ENCODE measurements at regions not wholly inside any gene's neighbourhood (a gene's known extent, or its start where the extent isn't known, plus 50 kb on each side); places are given as distances from the start of the nearest gene placed in this dataset.

DNA sequence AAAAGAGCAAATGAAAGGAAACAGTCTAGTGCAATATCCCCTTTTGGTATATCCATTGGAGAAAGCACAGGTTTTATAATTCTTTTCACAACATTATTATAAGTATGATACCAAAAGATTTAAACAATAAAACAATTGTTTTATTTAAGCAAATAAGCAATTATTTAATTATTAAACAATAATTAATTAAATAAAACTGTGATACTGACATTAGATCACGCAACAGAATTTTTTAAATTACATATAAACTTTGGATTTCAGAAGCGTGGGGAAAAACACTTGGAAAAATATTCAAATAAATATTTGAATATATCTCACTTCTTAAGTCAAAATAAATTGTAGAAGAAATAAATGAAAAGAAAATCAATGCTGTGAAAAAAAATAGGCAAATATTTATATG is 76.2 kb upstream of the STXBP5 start:
- DNase-seq (ENCODE audit: low read depth, low spot score) = no peak

DNA sequence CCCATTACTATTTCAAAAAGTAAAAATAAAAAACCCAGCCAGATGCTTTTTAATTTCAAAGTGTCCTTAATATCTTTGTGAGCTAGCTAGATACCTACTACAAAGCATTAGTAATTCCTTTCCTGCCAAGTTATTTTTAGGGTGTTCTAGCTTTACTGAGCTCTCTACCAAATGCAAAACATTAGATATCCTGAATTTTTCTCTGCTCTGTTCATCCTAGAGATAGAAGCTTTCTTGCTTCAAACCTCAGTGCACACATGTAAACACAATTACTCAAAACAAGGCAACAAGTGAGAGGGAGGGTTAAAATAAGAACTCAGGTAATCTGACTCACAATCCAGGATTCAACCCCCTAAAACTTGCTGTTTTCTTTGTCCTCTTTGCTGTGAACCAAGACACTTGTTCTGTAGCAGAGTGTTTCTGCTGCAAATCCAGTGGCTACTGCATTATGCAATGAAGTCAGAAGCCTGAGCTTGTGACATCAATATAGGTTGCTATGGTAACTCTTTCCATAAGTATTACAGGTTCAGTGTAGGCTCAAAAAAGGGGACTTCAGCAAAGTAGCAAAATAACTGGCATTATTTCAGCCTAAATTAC is 72.6 kb upstream of the STXBP5 start:
- DNase-seq (ENCODE audit: low read depth, low spot score) = no peak

DNA sequence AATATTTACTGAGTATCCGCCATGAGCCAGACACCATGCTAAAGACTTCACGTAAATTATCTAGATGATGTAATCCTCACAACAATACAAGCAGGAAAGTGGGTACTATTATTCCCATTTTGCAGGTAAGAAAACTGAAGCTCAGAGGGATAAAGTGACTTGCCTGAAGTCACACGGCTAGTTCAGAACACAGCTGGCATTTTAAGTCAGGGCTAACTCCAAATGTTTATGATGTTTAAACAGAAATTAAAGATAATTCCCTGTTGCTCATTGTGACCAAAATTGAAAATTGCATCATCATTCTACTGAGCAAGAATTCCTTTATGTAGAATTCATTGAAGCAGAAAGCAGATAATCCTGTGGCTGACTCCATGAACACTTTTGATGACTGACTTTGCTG is 71.3 kb upstream of the STXBP5 start:
- DNase-seq (ENCODE audit: low read depth, low spot score) = no peak

DNA sequence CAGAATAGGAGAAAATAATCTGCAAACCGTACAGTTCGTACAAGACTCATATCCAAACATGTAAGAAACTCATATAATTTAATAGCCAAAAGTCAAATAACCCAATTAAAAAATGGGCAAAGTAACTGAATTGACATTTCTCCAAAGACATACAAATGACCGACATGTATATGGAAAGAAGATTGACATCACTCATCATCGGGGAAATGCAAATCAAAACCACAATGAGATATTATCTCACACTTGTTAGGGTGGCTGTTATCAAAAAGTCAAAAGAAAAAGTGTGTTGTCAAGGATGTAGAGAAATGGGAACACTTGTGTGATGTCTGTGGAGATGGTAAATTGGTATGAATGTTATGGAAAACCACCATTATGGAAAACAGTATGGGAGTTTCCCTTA is 70.5 kb upstream of the STXBP5 start:
- DNase-seq (ENCODE audit: low read depth, low spot score) = no peak

DNA sequence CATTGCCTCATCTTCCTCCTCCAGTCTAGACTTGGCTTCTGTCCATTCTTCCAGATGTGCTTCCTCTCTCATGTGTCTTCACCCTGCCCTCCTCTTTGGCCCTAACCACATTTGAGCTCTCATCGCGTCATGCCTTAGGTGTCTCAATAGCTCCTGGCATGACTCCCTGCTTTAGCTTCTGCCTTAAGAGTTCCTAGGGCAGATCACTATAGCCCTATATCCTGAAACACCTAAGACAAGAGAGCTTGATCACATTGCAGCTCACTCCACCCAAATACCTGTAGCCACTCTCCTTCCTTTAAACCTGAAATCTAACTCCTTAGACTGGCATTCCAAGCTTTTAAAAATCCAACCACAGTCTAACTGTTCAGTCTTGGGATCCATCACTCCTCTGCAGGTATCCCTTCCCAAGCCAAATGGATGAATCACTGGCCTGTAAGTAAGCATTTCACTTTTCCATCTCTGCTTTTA is 69.0 kb upstream of the STXBP5 start:
- DNase-seq (ENCODE audit: low read depth, low spot score) = no peak

DNA sequence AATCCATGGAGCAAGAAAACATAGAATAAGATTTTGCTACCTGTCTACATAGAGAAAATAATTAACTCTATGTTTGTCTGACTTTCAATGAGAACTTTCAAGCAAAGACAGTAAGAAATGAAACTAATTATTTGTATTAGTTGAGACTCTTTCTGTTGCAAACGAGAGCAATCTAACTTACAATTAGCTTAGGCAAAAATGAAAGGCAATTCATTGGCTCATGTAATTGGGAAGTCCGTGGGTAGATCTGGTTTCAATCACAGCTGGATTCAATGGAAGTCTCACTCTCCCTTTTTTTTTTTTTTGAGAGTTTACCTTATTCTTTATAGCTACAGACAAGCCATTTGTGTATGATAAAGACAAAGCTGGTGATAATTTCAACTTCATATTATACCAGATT is 68.2 kb upstream of the STXBP5 start:
- DNase-seq (ENCODE audit: low read depth, low spot score) = no peak

DNA sequence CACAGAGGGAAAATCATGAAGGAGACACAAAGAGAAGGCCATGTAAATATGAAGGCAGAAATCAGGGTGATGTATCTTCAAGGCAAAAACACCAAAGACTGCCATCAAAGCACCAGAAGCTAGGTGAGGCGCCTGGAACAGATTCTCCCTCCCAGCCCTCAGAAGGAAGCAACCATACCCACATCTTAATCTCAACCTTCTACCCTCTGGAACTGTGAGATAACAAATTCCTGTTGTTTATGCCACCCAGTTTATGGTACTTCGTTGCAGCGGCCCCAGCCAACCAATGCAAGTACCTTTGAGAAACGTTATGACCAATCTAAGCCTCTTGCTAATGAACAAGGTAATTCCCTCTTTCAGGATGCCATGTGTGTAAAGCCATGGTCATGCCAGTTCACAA is 66.2 kb upstream of the STXBP5 start:
- DNase-seq (ENCODE audit: low read depth, low spot score) = no peak

DNA sequence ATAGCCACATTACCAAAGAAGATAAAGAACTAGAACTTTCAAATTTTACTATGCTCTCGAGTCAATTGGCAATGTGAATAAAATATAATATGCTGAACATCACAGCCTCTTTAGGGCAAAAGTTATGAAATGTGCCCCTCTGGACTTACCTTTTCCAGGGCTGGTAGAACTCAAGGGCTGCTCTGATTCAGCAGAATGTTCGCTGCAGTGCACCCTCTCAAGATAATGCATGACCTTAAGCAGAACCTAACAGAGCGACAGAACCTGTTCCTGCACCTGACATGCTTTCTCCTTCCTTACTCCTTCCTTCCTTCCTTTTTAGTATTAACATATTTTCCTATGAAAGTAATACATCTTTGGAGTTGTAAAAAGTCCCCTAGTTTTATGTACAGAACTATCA is 65.4 kb upstream of the STXBP5 start:
- DNase-seq (ENCODE audit: low read depth, low spot score) = no peak

DNA sequence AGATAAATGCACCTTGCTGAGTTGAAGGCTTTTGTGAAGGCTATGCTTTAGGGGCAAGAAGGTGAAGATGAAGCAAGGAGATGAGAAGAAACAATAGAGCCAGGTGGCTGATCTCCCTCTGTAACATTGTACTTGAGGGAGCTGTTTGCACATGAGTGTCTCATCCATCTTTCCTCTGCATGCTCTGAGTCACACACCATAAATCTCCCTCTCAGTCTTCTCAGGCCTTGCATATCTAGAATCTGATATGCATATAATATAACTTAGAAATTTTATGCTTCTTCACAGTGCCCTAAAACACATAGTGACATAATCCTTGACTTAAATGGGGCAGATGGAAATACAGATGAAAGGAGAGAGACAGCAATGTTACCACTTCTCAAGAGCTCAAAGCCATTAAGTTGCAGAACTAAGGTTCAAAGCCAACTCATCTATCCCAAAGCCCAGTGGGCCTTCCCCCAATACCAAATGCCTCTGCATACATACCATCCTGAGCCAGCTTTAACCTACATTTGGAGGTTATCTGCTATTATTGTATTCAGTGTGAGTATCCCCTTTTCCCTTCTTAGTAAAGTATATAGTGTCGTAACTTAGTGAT is 62.4 kb upstream of the STXBP5 start:
- no peak for DNase-seq (ENCODE audit: low read depth, low spot score)

DNA sequence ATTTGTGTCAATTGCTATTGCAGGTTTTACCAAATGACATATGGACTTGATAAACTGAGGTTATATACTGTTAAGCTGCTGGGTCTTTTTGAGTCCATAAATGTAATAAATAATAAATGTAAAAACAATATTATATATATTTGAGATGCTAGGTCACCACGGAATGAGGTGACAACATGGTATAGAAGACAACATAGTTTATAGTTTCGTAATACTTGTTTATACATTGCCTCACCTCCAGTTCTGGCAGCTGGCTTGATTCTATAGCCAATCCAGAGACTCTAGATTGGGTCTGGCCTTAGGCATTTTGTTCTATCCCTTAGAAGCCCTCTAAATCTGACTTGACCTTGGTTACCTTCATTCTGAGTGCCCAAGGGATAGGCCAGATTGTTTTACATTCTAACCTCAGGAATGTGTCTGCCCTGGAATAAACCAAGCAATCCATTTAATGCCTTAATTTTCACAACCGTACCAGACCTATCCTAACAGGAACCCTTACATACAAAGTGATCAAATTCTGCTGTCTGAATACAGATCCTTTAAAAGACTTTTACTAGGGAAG is 61.5 kb upstream of the STXBP5 start:
- DNase-seq (ENCODE audit: low read depth, low spot score) = no peak

DNA sequence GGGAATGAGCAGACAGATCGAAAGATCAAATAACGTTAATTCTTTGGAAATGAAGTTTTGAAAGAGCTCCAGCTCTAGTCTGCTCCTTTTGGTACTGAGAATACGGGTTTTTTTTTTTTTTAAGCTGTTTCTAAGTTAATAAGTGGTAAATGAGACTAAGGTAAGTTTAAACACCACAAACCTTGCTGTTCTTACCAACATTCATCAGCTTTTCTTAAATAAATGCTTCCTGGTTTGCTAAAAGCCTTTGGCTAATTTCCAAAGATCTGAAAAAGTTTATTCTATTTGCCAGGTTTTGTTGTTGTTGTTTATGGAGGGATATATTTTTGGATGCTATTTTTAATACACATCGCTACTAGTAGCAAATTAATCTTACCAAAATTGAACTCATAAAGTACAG is 55.1 kb upstream of the STXBP5 start:
- DNase-seq (ENCODE audit: low read depth, low spot score) = no peak

DNA sequence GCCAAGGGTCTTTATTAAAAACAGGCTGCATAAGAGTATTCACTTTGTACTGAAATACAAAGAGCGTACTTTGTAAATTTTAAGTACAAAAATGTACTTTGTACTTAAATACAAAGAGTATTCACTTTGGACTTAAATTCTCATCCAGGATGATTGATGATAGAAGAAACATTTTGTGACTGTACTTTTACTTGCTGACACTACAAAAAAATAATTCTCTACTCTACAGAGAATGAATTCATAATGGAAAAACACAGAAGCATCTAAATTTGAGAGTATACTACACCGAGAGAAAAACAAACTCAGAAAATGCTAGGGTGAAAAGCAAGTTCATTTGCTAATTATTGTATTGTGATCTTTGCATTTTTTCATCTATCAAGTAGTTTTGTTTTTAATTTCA is 54.4 kb upstream of the STXBP5 start:
- DNase-seq (ENCODE audit: low read depth, low spot score) = no peak

DNA sequence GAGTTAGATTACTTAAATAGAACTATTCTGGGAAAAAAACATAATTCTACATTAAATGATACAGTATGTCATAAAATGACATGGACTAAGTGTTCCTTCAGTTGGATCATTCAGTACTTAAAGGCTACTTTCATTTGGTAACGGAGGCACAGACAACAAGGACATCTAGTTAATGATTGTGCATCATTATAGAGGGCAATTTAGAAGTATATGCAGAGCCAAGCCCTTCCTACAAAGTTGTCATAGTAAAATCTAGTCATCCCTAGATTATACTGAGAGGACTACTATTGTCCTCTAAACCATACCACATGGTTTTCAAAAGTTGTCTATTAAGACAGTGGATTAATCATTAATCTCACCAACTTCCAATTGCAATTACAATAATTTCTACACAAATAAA is 53.9 kb upstream of the STXBP5 start:
- DNase-seq (ENCODE audit: low read depth, low spot score) = no peak

Measured in smooth muscle cell of the brain vasculature (primary cell).